ENCODE measurements at regions not wholly inside any gene's neighbourhood (a gene's known extent, or its start where the extent isn't known, plus 50 kb on each side); places are given as distances from the start of the nearest gene placed in this dataset.

- TF ChIP-seq ZBTB21 (CRISPR knock-in tag; IDR thresholded peaks at IDR 0.05; ENCODE audit: borderline replicate concordance) (no peak), ZNF416 (CRISPR knock-in tag; IDR thresholded peaks at IDR 0.05) (no peak), SOX15 (CRISPR knock-in tag; IDR thresholded peaks at IDR 0.05) (no peak), PRDM15 (CRISPR knock-in tag; IDR thresholded peaks at IDR 0.05) (no peak)
Observed at GRCh38 chr2:193154076-193154475, 959.3 kb upstream of the TMEFF2 start (continued).

DNA sequence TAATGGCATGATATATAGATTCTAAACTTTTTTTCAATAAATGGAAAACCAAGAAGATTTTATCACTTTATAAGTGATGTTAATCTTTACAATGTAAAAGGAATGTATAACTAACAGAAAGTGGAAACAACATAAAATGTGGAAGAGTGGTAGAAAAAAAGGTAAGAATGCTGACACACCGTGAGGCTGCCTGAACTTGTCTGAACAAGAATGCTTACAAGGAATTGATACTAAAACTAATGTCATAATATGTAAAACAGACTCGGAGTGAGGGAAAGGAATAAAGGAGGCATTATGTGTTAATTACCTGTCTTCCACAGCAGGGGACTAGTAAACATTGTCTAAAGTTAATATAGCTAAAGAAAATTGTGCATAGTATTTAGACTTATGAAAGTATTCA lies 958.8 kb upstream of the TMEFF2 start:
- no peaks in the 10 kb centered on the region for H3K9me3 Mint-ChIP-seq
- H3K4me3 Mint-ChIP-seq, result no peak overlapping the region
- ChIA-PET CTCF (no interaction called here), POLR2A (interaction anchor here (0.7 kb wide), 1 partner anchor 494 kb away, joined by 8 read pairs; no protein-coding TSS in a partner anchor)
- no peaks in the 10 kb centered on the region for H3K27me3 Mint-ChIP-seq (ENCODE audit: low read depth)
- TF ChIP-seq OVOL2 (CRISPR knock-in tag; IDR thresholded peaks at IDR 0.05; ENCODE audit: borderline replicate concordance), result no peak
- no peak for TF ChIP-seq GRHL2 (CRISPR knock-in tag; IDR thresholded peaks at IDR 0.05; ENCODE audit: insufficient replicate concordance, severe bottlenecking)
- TF ChIP-seq, protein P1, sequence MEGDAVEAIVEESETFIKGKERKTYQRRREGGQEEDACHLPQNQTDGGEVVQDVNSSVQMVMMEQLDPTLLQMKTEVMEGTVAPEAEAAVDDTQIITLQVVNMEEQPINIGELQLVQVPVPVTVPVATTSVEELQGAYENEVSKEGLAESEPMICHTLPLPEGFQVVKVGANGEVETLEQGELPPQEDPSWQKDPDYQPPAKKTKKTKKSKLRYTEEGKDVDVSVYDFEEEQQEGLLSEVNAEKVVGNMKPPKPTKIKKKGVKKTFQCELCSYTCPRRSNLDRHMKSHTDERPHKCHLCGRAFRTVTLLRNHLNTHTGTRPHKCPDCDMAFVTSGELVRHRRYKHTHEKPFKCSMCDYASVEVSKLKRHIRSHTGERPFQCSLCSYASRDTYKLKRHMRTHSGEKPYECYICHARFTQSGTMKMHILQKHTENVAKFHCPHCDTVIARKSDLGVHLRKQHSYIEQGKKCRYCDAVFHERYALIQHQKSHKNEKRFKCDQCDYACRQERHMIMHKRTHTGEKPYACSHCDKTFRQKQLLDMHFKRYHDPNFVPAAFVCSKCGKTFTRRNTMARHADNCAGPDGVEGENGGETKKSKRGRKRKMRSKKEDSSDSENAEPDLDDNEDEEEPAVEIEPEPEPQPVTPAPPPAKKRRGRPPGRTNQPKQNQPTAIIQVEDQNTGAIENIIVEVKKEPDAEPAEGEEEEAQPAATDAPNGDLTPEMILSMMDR (IDR thresholded peaks at IDR 0.05), result no peak
- no peak for TF ChIP-seq SP1 (CRISPR knock-in tag; conservative IDR thresholded peaks at IDR 0.05)
- TF ChIP-seq ZSCAN18 (CRISPR knock-in tag; IDR thresholded peaks at IDR 0.05), result no peak
- no peak for TF ChIP-seq GTF2I (CRISPR knock-in tag; conservative IDR thresholded peaks at IDR 0.05)
- no peak for TF ChIP-seq ZNF263 (CRISPR knock-in tag; IDR thresholded peaks at IDR 0.05; ENCODE audit: low read depth)
- TF ChIP-seq, protein P2, sequence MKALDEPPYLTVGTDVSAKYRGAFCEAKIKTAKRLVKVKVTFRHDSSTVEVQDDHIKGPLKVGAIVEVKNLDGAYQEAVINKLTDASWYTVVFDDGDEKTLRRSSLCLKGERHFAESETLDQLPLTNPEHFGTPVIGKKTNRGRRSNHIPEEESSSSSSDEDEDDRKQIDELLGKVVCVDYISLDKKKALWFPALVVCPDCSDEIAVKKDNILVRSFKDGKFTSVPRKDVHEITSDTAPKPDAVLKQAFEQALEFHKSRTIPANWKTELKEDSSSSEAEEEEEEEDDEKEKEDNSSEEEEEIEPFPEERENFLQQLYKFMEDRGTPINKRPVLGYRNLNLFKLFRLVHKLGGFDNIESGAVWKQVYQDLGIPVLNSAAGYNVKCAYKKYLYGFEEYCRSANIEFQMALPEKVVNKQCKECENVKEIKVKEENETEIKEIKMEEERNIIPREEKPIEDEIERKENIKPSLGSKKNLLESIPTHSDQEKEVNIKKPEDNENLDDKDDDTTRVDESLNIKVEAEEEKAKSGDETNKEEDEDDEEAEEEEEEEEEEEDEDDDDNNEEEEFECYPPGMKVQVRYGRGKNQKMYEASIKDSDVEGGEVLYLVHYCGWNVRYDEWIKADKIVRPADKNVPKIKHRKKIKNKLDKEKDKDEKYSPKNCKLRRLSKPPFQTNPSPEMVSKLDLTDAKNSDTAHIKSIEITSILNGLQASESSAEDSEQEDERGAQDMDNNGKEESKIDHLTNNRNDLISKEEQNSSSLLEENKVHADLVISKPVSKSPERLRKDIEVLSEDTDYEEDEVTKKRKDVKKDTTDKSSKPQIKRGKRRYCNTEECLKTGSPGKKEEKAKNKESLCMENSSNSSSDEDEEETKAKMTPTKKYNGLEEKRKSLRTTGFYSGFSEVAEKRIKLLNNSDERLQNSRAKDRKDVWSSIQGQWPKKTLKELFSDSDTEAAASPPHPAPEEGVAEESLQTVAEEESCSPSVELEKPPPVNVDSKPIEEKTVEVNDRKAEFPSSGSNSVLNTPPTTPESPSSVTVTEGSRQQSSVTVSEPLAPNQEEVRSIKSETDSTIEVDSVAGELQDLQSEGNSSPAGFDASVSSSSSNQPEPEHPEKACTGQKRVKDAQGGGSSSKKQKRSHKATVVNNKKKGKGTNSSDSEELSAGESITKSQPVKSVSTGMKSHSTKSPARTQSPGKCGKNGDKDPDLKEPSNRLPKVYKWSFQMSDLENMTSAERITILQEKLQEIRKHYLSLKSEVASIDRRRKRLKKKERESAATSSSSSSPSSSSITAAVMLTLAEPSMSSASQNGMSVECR (CRISPR knock-in tag; IDR thresholded peaks at IDR 0.05; ENCODE audit: borderline replicate concordance), result no peak
- no peak for TF ChIP-seq NFE2L1 (CRISPR knock-in tag; IDR thresholded peaks at IDR 0.05)
- TF ChIP-seq, protein P3, sequence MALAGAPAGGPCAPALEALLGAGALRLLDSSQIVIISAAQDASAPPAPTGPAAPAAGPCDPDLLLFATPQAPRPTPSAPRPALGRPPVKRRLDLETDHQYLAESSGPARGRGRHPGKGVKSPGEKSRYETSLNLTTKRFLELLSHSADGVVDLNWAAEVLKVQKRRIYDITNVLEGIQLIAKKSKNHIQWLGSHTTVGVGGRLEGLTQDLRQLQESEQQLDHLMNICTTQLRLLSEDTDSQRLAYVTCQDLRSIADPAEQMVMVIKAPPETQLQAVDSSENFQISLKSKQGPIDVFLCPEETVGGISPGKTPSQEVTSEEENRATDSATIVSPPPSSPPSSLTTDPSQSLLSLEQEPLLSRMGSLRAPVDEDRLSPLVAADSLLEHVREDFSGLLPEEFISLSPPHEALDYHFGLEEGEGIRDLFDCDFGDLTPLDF (CRISPR knock-in tag; IDR thresholded peaks at IDR 0.05), result no peak
- no peak for TF ChIP-seq CBFB (CRISPR knock-in tag; IDR thresholded peaks at IDR 0.05; ENCODE audit: low read depth)
- TF ChIP-seq, protein P4, sequence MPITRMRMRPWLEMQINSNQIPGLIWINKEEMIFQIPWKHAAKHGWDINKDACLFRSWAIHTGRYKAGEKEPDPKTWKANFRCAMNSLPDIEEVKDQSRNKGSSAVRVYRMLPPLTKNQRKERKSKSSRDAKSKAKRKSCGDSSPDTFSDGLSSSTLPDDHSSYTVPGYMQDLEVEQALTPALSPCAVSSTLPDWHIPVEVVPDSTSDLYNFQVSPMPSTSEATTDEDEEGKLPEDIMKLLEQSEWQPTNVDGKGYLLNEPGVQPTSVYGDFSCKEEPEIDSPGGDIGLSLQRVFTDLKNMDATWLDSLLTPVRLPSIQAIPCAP (CRISPR knock-in tag; IDR thresholded peaks at IDR 0.05), result no peak
- TF ChIP-seq CREM (CRISPR knock-in tag; IDR thresholded peaks at IDR 0.05), result no peak
- TF ChIP-seq FOXP1 (CRISPR knock-in tag; IDR thresholded peaks at IDR 0.05; ENCODE audit: borderline replicate concordance), result no peak
- no peak for TF ChIP-seq ZBTB43 (CRISPR knock-in tag; IDR thresholded peaks at IDR 0.05)
- peaks cover 21% of the 10 kb centered on the region for H3K4me1 Mint-ChIP-seq
- no peaks in the 10 kb centered on the region; the same call in 1 of the 2 replicates for H3K36me3 Mint-ChIP-seq
- ATAC-seq (no peak), DNase-seq (ENCODE audit: low spot score) (no peak)
- no peak overlapping the region for H3K27ac Mint-ChIP-seq

Data from WTC11 (cell line).